ENCODE measurements at regions not wholly inside any gene's neighbourhood (a gene's known extent, or its start where the extent isn't known, plus 50 kb on each side); places are given as distances from the start of the nearest gene placed in this dataset.

GRCh38 chr5:57900381-57900944 is 417.9 kb upstream of the ACTBL2 start (continued):
- TF ChIP-seq, protein P1, sequence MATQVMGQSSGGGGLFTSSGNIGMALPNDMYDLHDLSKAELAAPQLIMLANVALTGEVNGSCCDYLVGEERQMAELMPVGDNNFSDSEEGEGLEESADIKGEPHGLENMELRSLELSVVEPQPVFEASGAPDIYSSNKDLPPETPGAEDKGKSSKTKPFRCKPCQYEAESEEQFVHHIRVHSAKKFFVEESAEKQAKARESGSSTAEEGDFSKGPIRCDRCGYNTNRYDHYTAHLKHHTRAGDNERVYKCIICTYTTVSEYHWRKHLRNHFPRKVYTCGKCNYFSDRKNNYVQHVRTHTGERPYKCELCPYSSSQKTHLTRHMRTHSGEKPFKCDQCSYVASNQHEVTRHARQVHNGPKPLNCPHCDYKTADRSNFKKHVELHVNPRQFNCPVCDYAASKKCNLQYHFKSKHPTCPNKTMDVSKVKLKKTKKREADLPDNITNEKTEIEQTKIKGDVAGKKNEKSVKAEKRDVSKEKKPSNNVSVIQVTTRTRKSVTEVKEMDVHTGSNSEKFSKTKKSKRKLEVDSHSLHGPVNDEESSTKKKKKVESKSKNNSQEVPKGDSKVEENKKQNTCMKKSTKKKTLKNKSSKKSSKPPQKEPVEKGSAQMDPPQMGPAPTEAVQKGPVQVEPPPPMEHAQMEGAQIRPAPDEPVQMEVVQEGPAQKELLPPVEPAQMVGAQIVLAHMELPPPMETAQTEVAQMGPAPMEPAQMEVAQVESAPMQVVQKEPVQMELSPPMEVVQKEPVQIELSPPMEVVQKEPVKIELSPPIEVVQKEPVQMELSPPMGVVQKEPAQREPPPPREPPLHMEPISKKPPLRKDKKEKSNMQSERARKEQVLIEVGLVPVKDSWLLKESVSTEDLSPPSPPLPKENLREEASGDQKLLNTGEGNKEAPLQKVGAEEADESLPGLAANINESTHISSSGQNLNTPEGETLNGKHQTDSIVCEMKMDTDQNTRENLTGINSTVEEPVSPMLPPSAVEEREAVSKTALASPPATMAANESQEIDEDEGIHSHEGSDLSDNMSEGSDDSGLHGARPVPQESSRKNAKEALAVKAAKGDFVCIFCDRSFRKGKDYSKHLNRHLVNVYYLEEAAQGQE (IDR thresholded peaks at IDR 0.05; ENCODE audit: low read depth, low read length), result no peak
- TF ChIP-seq CHD2 (IDR thresholded peaks at IDR 0.05; ENCODE audit: low read length, partially characterized antibody) (no peak), FOXM1 (IDR thresholded peaks at IDR 0.05; ENCODE audit: low read depth) (no peak), JUND (IDR thresholded peaks at IDR 0.05) (no peak), GATA2 (CRISPR knock-in tag; IDR thresholded peaks at IDR 0.05) (no peak), POLR2AphosphoS5 (IDR thresholded peaks at IDR 0.05; ENCODE audit: low read depth, low read length) (no peak), RCOR1 (IDR thresholded peaks at IDR 0.05; ENCODE audit: low read length) (no peak)

- Histone ChIP-seq H3K9ac (no peak overlapping the region), H3K79me2 (ENCODE audit: insufficient read depth) (no peaks in the 10 kb centered on the region), H3K4me1 (ENCODE audit: control insufficient read depth in 1 of 2, insufficient read depth in 2 of 2, low read depth in 1 of 2, low read length in 1 of 2) (peaks cover 0 to 3% of the 10 kb centered on the region in 2 experiments; a peak in 2 of 4 replicates), H3K27me3 (ENCODE audit: insufficient read depth) (no peaks in the 10 kb centered on the region), H3K4me2 (no peak overlapping the region), H3K9me3 (no peaks in the 10 kb centered on the region), H3K9me2 (no peaks in the 10 kb centered on the region), H3K4me3 (ENCODE audit: low read depth in 2 of 2, low read length in 1 of 2) (no peak overlapping the region), H3K27ac (ENCODE audit: low read depth in 2 of 2, low read length in 1 of 2) (no peak overlapping the region), H3K36me3 (replicated peaks in 1 of 2; ENCODE audit: control insufficient read depth in 1 of 2, insufficient read depth in 2 of 2, low read length in 1 of 2) (no peaks in the 10 kb centered on the region), H3F3A (replicated peaks; ENCODE audit: insufficient read depth) (no peaks in the 10 kb centered on the region), H4K20me1 (ENCODE audit: insufficient read depth) (no peaks in the 10 kb centered on the region), H2AFZ (ENCODE audit: low read depth) (no peak overlapping the region)
- CTCF ChIA-PET, result interaction anchor here (0.6 to 2.0 kb wide), 5 partner anchors 8 to 559 kb away, joined by 3 to 7 read pairs (median 3); no protein-coding TSS in a partner anchor
- POLR2A ChIA-PET, result no interaction called here
- DNase-seq, result no peak
- TF ChIP-seq PBX3 (IDR thresholded peaks at IDR 0.05) (no peak), TAF1 (IDR thresholded peaks at IDR 0.05; ENCODE audit: borderline replicate concordance, low read depth, low read length) (no peak), NFIC (IDR thresholded peaks at IDR 0.05; ENCODE audit: borderline replicate concordance) (no peak), GABPA (IDR thresholded peaks at IDR 0.05; ENCODE audit: low read depth) (no peak), POLR2AphosphoS5 (IDR thresholded peaks at IDR 0.05; ENCODE audit: low read depth, low read length) (no peak), ELF1 (IDR thresholded peaks at IDR 0.05) (no peak), RCOR1 (IDR thresholded peaks at IDR 0.05; ENCODE audit: low read length) (no peak), TCF12 (IDR thresholded peaks at IDR 0.05) (no peak), USF1 (IDR thresholded peaks at IDR 0.05; ENCODE audit: borderline replicate concordance, low read depth) (no peak), MEF2A (IDR thresholded peaks at IDR 0.05; ENCODE audit: borderline replicate concordance, low read depth) (no peak), FOSL2 (IDR thresholded peaks at IDR 0.05; ENCODE audit: borderline replicate concordance, low read depth) (no peak), MXI1 (IDR thresholded peaks at IDR 0.05; ENCODE audit: low read depth, low read length) (no peak), NRF1 (IDR thresholded peaks at IDR 0.05; ENCODE audit: low read depth, low read length) (no peak), YY1 (IDR thresholded peaks at IDR 0.05; ENCODE audit: low read depth) (no peak), CTCF (IDR thresholded peaks at IDR 0.05) (no peak), MAX (IDR thresholded peaks at IDR 0.05; ENCODE audit: low read depth) (no peak), JUND (IDR thresholded peaks at IDR 0.05) (no peak), ZBTB33 (IDR thresholded peaks at IDR 0.05; ENCODE audit: borderline replicate concordance, low read depth) (no peak)
- TF ChIP-seq, protein P2, sequence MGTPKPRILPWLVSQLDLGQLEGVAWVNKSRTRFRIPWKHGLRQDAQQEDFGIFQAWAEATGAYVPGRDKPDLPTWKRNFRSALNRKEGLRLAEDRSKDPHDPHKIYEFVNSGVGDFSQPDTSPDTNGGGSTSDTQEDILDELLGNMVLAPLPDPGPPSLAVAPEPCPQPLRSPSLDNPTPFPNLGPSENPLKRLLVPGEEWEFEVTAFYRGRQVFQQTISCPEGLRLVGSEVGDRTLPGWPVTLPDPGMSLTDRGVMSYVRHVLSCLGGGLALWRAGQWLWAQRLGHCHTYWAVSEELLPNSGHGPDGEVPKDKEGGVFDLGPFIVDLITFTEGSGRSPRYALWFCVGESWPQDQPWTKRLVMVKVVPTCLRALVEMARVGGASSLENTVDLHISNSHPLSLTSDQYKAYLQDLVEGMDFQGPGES (IDR thresholded peaks at IDR 0.05; ENCODE audit: low read depth, low read length), result no peak
These were observed 414.0 kb upstream of the ACTBL2 start for GRCh38 chr5:57896576-57896975.
